HCT116 (cell line): ENCODE measurements at regions not wholly inside any gene's neighbourhood (a gene's known extent, or its start where the extent isn't known, plus 50 kb on each side); places are given as distances from the start of the nearest gene placed in this dataset.

Experiments used
- POLR2A ChIP-seq: IDR thresholded peaks from 2 replicates; pipeline ENCODE4 v1.7.0; 2011; ENCODE audit warnings: borderline replicate concordance; ENCODE audit not compliant: insufficient read depth, insufficient read length; ENCODE audit errors: extremely low read depth
- POLR2AphosphoS5 ChIP-seq: IDR thresholded peaks from 2 replicates; pipeline ENCODE4 v1.6.1; 2011; ENCODE audit warnings: mild to moderate bottlenecking, low read depth, low read length, moderate library complexity
- RAD21 ChIP-seq: IDR thresholded peaks from 2 replicates; pipeline ENCODE4 v1.6.1; 2012; ENCODE audit warnings: low read depth, mild to moderate bottlenecking
- SRF ChIP-seq: IDR thresholded peaks from 2 replicates; pipeline ENCODE4 v1.6.1; 2012; ENCODE audit warnings: low read depth
- TCF7L2 ChIP-seq: IDR thresholded peaks from 2 replicates; pipeline ENCODE4 v1.7.0; 2011; ENCODE audit warnings: borderline replicate concordance, inconsistent platforms; ENCODE audit not compliant: insufficient read depth, insufficient read length; ENCODE audit errors: extremely low read depth
- TF ChIP-seq, protein P1 (sequence below), 3 experiments: fragments of 200-600 bp in 1 of 3; sonication (generic) in 1 of 3; IDR thresholded peaks in 2 of 3; conservative IDR thresholded peaks in 1 of 3; 2 replicates each; pipeline ENCODE4 v1.5.1; 2012 to 2017; ENCODE audit warnings: low read depth in 2 of 3, low read length in 2 of 3, antibody characterized with exemption in 1 of 3, borderline replicate concordance in 1 of 3, control low read depth in 1 of 3, mild to moderate bottlenecking in 1 of 3, mixed read lengths in 1 of 3, mixed run types in 1 of 3, moderate library complexity in 1 of 3; ENCODE audit not compliant: insufficient read depth in 1 of 3
- TF ChIP-seq, protein P2 (sequence below): IDR thresholded peaks from 2 replicates; pipeline ENCODE4 v1.6.1; 2012
- TF ChIP-seq, protein P3 (sequence below): IDR thresholded peaks from 2 replicates; pipeline ENCODE4 v1.6.1; 2012; ENCODE audit warnings: low read depth

DNA sequence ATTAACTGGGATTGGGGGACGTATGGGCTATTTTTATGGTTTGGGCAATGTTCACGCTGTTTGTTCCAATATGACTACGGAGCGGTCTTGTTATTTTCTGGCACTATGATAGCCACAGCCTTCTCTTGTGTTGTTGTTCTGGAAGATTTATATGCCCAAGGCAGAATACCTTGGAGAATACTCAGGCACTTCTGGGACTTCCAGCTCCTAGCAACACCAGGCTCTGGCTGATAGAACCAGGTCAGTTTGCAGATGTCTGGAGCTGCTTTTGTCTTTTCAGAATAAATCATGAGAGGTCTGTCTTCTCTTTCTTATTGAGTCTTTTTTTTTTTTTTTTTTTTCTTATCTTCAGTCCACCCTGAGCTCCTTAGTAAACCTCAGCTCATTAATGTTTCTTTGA is 262.5 kb downstream of the MED10 start:
- TF ChIP-seq, protein P1, sequence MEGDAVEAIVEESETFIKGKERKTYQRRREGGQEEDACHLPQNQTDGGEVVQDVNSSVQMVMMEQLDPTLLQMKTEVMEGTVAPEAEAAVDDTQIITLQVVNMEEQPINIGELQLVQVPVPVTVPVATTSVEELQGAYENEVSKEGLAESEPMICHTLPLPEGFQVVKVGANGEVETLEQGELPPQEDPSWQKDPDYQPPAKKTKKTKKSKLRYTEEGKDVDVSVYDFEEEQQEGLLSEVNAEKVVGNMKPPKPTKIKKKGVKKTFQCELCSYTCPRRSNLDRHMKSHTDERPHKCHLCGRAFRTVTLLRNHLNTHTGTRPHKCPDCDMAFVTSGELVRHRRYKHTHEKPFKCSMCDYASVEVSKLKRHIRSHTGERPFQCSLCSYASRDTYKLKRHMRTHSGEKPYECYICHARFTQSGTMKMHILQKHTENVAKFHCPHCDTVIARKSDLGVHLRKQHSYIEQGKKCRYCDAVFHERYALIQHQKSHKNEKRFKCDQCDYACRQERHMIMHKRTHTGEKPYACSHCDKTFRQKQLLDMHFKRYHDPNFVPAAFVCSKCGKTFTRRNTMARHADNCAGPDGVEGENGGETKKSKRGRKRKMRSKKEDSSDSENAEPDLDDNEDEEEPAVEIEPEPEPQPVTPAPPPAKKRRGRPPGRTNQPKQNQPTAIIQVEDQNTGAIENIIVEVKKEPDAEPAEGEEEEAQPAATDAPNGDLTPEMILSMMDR (IDR thresholded peaks at IDR 0.05 in 2 of 3, conservative IDR thresholded peaks at IDR 0.05 in 1 of 3; ENCODE audit: borderline replicate concordance in 1 of 3, insufficient read depth in 1 of 3, low read depth in 2 of 3, low read length in 2 of 3): no peak
- TF ChIP-seq, protein P2, sequence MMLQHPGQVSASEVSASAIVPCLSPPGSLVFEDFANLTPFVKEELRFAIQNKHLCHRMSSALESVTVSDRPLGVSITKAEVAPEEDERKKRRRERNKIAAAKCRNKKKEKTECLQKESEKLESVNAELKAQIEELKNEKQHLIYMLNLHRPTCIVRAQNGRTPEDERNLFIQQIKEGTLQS: no peak
- TF ChIP-seq TCF7L2 (no peak), POLR2A (no peak), SRF (no peak), POLR2AphosphoS5 (no peak), RAD21 (no peak)
- TF ChIP-seq, protein P3, sequence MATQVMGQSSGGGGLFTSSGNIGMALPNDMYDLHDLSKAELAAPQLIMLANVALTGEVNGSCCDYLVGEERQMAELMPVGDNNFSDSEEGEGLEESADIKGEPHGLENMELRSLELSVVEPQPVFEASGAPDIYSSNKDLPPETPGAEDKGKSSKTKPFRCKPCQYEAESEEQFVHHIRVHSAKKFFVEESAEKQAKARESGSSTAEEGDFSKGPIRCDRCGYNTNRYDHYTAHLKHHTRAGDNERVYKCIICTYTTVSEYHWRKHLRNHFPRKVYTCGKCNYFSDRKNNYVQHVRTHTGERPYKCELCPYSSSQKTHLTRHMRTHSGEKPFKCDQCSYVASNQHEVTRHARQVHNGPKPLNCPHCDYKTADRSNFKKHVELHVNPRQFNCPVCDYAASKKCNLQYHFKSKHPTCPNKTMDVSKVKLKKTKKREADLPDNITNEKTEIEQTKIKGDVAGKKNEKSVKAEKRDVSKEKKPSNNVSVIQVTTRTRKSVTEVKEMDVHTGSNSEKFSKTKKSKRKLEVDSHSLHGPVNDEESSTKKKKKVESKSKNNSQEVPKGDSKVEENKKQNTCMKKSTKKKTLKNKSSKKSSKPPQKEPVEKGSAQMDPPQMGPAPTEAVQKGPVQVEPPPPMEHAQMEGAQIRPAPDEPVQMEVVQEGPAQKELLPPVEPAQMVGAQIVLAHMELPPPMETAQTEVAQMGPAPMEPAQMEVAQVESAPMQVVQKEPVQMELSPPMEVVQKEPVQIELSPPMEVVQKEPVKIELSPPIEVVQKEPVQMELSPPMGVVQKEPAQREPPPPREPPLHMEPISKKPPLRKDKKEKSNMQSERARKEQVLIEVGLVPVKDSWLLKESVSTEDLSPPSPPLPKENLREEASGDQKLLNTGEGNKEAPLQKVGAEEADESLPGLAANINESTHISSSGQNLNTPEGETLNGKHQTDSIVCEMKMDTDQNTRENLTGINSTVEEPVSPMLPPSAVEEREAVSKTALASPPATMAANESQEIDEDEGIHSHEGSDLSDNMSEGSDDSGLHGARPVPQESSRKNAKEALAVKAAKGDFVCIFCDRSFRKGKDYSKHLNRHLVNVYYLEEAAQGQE: no peak
